ENCODE measurements at regions not wholly inside any gene's neighbourhood (a gene's known extent, or its start where the extent isn't known, plus 50 kb on each side); places are given as distances from the start of the nearest gene placed in this dataset.

DNA sequence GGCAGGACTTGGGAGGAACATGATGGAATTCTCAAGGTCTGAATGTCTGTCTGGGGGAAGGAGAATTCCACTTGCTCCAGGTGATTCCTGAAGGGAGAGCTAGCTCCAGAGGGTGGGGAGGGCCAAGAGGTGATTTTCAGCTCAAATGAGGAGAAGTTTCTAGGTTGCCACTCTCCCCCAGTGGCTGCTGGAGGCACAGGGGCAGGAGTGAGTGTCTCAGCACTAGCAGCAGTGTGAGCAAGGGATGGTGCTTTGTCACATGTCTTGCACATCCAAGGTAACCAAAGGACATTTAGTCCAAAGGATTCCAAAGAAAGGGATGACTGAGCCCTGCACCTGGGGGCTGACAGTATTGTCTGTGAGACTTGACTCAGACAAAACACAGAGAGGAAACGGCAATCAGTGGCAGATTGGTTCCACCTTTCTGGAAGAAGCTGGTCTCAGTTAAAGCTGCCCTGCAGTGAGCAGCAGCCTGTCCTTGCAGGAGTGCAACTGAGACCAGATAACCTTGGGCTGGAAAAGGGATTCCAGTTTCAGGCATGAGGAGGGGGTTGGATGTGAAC is 51.2 kb upstream of the PCBD1 start:
- no peak for ATAC-seq (replicated peaks)
- Mint-ChIP-seq H3K9me3 (no peaks in the 10 kb centered on the region), H3K4me3 (no peak overlapping the region), H3K27ac (no peak overlapping the region), H3K36me3 (ENCODE audit: low read depth) (no peaks in the 10 kb centered on the region), H3K4me1 (no peaks in the 10 kb centered on the region), H3K27me3 (peaks cover 3% of the 10 kb centered on the region)

DNA sequence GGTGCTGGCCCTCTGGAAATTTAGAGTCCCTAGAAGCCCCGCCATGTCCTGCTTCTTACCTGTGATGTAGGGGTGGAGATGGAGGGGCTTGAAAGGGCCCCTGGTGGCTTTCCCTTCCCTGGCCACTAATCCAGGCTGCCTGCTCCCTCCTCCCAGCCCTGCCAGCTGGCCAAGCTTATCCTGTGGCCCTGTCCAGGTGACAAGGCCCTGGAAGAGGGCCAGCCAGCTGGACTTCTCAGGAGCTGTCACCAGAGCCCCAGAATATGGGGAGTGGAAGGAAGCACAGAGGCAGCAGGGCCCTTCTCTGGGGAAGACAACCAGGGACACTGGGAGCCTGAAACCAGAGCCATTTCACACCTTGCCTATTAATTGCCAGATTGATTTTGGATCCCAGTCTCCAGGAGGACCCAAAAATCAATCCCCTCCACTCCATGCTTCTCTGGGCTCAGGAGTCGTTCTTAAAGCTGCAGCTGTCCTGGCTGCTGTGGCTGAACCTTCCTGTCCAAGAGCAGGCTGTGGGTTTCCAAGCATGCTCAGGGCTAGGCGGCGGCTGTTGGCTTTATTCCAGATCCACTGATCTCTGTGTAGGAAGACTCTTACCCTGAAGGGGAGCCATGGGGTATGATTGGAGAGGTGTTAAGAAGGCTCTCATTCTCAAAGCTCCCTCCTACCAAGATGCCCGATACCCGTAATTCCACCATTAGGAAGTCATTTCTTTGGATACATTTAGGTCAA is 52.6 kb upstream of the PCBD1 start:
- ATAC-seq (replicated peaks): no peak
- H3K27ac Mint-ChIP-seq: no peak overlapping the region
- H3K9me3 Mint-ChIP-seq: no peaks in the 10 kb centered on the region
- H3K4me1 Mint-ChIP-seq: no peaks in the 10 kb centered on the region
- no peaks in the 10 kb centered on the region for H3K27me3 Mint-ChIP-seq
- no peak overlapping the region for H3K4me3 Mint-ChIP-seq
- H3K36me3 Mint-ChIP-seq (ENCODE audit: low read depth): no peaks in the 10 kb centered on the region

GRCh38 chr10:70942125-70942524 is 53.8 kb upstream of the PCBD1 start:
- Mint-ChIP-seq H3K36me3 (ENCODE audit: low read depth) (no peaks in the 10 kb centered on the region), H3K27me3 (no peaks in the 10 kb centered on the region), H3K9me3 (no peaks in the 10 kb centered on the region), H3K27ac (no peak overlapping the region), H3K4me3 (no peak overlapping the region), H3K4me1 (no peaks in the 10 kb centered on the region)
- ATAC-seq (replicated peaks): no peak

- no peak overlapping the region for H3K27ac Mint-ChIP-seq
- H3K36me3 Mint-ChIP-seq (ENCODE audit: low read depth): no peaks in the 10 kb centered on the region
- no peak for ATAC-seq (replicated peaks)
- no peak overlapping the region for H3K4me3 Mint-ChIP-seq
- H3K27me3 Mint-ChIP-seq: no peaks in the 10 kb centered on the region
- H3K9me3 Mint-ChIP-seq: no peaks in the 10 kb centered on the region
- H3K4me1 Mint-ChIP-seq: no peaks in the 10 kb centered on the region
These were observed 54.4 kb upstream of the PCBD1 start for GRCh38 chr10:70942725-70943124.

GRCh38 chr10:70943249-70943648 is 54.9 kb upstream of the PCBD1 start:
- Mint-ChIP-seq H3K9me3 (no peaks in the 10 kb centered on the region), H3K4me1 (no peaks in the 10 kb centered on the region), H3K4me3 (no peak overlapping the region), H3K27ac (no peak overlapping the region), H3K27me3 (no peaks in the 10 kb centered on the region), H3K36me3 (ENCODE audit: low read depth) (no peaks in the 10 kb centered on the region)
- ATAC-seq (replicated peaks): no peak

DNA sequence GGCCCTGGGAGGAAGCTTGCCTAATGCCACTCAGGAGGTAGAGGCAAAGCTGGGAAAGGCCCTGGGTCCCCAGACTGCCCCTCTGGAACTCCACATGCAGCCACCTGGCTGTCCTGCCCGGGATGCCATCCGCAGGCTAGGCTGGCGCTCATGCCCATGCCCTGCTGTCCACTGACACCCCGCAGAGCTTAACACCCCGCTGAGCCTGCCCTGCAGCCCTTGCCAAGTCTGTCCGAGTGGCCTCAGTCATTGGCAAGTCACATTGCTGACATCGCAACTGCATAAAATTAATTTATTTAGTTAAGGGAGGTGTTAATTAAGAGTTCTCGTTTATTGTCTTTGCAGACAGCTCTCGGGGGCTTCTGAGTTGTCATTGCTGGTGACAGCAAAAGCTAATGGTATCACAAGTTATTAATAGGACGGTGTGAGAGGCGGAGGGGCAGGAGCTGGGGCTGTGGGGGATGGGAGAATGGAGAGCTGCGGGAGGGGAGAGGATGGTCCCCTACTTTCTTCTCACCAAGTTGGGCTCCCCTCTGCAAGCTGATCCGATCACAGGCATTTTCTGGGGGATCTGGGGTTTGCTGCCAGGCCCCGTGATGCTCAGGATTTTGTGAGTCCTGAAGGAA is 55.6 kb upstream of the PCBD1 start:
- Mint-ChIP-seq H3K27ac (no peak overlapping the region), H3K9me3 (no peaks in the 10 kb centered on the region), H3K27me3 (no peaks in the 10 kb centered on the region), H3K4me3 (no peak overlapping the region), H3K4me1 (no peaks in the 10 kb centered on the region), H3K36me3 (ENCODE audit: low read depth) (no peaks in the 10 kb centered on the region)
- ATAC-seq (replicated peaks): no peak

- Mint-ChIP-seq H3K4me1 (no peaks in the 10 kb centered on the region), H3K27me3 (peaks cover 3% of the 10 kb centered on the region), H3K9me3 (no peaks in the 10 kb centered on the region), H3K27ac (no peak overlapping the region), H3K36me3 (ENCODE audit: low read depth) (no peaks in the 10 kb centered on the region), H3K4me3 (no peak overlapping the region)
- no peak for ATAC-seq (replicated peaks)
These were observed 61.7 kb upstream of the PCBD1 start for GRCh38 chr10:70950037-70950436.

DNA sequence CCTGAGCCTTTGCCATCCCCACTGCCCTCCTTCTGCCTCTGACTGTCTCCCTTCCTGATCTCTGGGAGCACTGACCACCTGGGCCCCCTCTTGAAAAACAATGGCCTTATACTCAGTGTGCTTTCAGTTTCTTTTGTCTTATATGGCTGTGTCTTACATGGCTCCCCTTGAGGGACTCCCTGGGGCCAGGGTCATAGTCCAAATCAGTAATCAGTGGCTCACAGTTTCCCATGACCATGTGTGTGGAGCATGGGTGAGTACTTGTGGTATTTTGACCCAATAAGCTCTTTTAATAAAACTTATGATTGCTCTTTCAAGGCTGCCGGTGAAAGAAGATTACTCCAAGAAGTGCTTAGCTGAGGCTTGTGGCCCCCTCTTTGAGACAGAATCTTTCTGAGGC is 62.4 kb upstream of the PCBD1 start:
- H3K27ac Mint-ChIP-seq: no peak overlapping the region
- no peak for ATAC-seq (replicated peaks)
- H3K9me3 Mint-ChIP-seq: no peaks in the 10 kb centered on the region
- no peaks in the 10 kb centered on the region for H3K36me3 Mint-ChIP-seq (ENCODE audit: low read depth)
- no peak overlapping the region for H3K4me3 Mint-ChIP-seq
- peaks cover 3% of the 10 kb centered on the region for H3K27me3 Mint-ChIP-seq
- H3K4me1 Mint-ChIP-seq: no peaks in the 10 kb centered on the region

- ATAC-seq (replicated peaks): no peak
- Mint-ChIP-seq H3K36me3 (ENCODE audit: low read depth) (no peaks in the 10 kb centered on the region), H3K9me3 (no peaks in the 10 kb centered on the region), H3K4me3 (no peak overlapping the region), H3K4me1 (no peaks in the 10 kb centered on the region), H3K27ac (no peak overlapping the region), H3K27me3 (peaks cover 7% of the 10 kb centered on the region)
These were observed 64.0 kb upstream of the PCBD1 start for GRCh38 chr10:70952401-70952800.

- Mint-ChIP-seq H3K4me1 (no peaks in the 10 kb centered on the region), H3K27me3 (peaks cover 7% of the 10 kb centered on the region), H3K4me3 (no peak overlapping the region), H3K36me3 (ENCODE audit: low read depth) (no peaks in the 10 kb centered on the region), H3K9me3 (no peaks in the 10 kb centered on the region), H3K27ac (no peak overlapping the region)
- ATAC-seq (replicated peaks): no peak
These were observed 64.6 kb upstream of the PCBD1 start for GRCh38 chr10:70952921-70953320.

DNA sequence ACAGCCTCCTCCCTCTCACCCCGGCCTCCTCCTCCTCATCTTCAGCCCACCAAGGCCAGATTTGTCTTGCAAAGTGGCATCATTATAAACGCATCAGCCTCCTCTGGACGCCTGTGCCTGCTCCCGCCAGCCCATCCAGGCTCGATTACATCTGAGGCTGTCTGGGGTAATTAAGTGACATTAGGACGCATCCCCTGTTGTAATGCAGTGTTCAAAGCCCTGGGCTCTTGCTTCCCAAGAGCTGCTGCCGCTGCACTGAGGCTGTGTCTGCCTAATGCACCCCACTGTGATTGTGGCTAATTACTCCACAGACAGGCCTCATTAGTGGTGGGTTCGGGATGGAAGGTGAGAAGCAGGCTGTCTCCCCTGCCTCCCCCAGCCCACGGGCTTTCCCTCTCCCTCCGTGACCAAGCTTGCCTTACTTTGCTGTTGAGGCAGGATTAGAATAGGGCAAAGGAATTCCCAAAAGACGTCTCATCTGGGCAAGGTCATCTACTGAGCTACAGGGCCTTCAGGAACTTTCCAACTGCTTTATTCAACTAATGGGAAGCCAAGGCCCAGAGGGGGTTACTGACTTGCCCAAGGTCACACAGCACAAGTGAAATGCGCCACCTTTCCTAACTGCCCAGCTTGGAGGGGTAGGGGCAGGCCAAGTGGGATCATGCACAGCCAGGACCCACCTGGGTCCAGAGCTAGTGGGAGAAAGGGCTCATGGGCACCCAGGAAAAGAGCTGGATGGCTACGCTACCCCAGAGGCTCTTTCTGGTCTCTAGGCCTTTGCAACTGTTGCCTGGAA is 66.2 kb upstream of the PCBD1 start:
- no peaks in the 10 kb centered on the region for H3K36me3 Mint-ChIP-seq (ENCODE audit: low read depth)
- no peak for ATAC-seq (replicated peaks)
- no peaks in the 10 kb centered on the region for H3K4me1 Mint-ChIP-seq
- H3K27ac Mint-ChIP-seq: no peak overlapping the region
- H3K4me3 Mint-ChIP-seq: no peak overlapping the region
- no peaks in the 10 kb centered on the region for H3K9me3 Mint-ChIP-seq
- peaks cover 7% of the 10 kb centered on the region for H3K27me3 Mint-ChIP-seq

DNA sequence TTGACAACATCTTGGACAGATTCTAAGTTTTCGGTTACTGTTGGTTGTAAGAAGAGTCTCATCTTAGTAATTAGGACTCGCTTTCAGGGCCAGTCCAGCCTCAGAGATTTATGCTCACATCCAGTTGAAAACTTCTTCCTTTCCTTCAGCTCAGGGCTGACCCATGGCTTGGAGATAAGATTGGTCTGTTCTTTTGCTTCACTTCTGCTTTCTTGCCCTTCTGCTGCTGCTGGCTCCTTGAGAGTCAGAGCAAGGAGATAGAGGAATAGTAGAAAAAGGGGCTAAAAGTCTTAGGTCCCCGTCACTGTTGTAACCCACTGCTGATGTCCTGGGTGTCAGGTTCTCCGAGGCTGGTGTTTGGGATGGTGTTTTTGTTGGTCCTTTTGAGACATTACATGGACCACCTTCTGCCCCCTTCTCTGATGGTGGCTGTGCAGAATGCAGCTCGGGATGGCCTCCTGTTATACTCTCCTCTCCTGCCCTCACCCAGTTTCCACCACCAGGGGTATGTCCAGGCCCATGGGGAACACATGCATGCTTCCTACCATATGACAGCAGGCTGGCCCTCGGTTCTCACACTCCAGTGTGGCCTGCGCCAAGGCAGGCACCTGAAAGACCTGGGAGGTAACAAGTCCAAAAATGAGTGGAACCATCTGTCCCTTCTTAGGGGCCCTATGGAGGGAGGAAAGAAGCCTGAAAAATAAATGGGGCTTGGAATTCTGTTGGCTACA is 67.8 kb upstream of the PCBD1 start:
- Mint-ChIP-seq H3K4me3 (no peak overlapping the region), H3K36me3 (ENCODE audit: low read depth) (no peaks in the 10 kb centered on the region), H3K27me3 (peaks cover 4% of the 10 kb centered on the region), H3K4me1 (no peaks in the 10 kb centered on the region), H3K27ac (no peak overlapping the region), H3K9me3 (no peaks in the 10 kb centered on the region)
- no peak for ATAC-seq (replicated peaks)

GRCh38 chr10:70958396-70958795 is 70.0 kb upstream of the PCBD1 start:
- no peak overlapping the region for H3K27ac Mint-ChIP-seq
- no peaks in the 10 kb centered on the region for H3K36me3 Mint-ChIP-seq (ENCODE audit: low read depth)
- peaks cover 6% of the 10 kb centered on the region for H3K27me3 Mint-ChIP-seq
- H3K9me3 Mint-ChIP-seq: no peaks in the 10 kb centered on the region
- H3K4me1 Mint-ChIP-seq: no peaks in the 10 kb centered on the region
- ATAC-seq (replicated peaks): no peak
- no peak overlapping the region for H3K4me3 Mint-ChIP-seq

GRCh38 chr10:70960316-70960715 is 72.0 kb upstream of the PCBD1 start:
- no peaks in the 10 kb centered on the region for H3K4me1 Mint-ChIP-seq
- H3K9me3 Mint-ChIP-seq: no peaks in the 10 kb centered on the region
- no peak overlapping the region for H3K27ac Mint-ChIP-seq
- no peak for ATAC-seq (replicated peaks)
- H3K36me3 Mint-ChIP-seq (ENCODE audit: low read depth): no peaks in the 10 kb centered on the region
- H3K27me3 Mint-ChIP-seq: peaks cover 6% of the 10 kb centered on the region
- H3K4me3 Mint-ChIP-seq: no peak overlapping the region
